ENCODE measurements at regions not wholly inside any gene's neighbourhood (a gene's known extent, or its start where the extent isn't known, plus 50 kb on each side); places are given as distances from the start of the nearest gene placed in this dataset.

- TF ChIP-seq CTCF (IDR thresholded peaks at IDR 0.05; ENCODE audit: low read depth, low read length, missing input control) (no peak), REST (IDR thresholded peaks at IDR 0.05) (no peak), SP1 (IDR thresholded peaks at IDR 0.05) (no peak), RAD21 (IDR thresholded peaks at IDR 0.05) (no peak), JUND (IDR thresholded peaks at IDR 0.05) (no peak), YY1 (IDR thresholded peaks at IDR 0.05) (no peak), TAF1 (conservative IDR thresholded peaks at IDR 0.05) (no peak), MAX (IDR thresholded peaks at IDR 0.05) (no peak), HNF4G (IDR thresholded peaks at IDR 0.05) (no peak), EGR1 (IDR thresholded peaks at IDR 0.05; ENCODE audit: low read depth in 2 of 2) (no peak), GABPA (IDR thresholded peaks at IDR 0.05 in 1 of 2, conservative IDR thresholded peaks at IDR 0.05 in 1 of 2) (no peak), RXRA (IDR thresholded peaks at IDR 0.05) (no peak)
- TF ChIP-seq, protein P1, sequence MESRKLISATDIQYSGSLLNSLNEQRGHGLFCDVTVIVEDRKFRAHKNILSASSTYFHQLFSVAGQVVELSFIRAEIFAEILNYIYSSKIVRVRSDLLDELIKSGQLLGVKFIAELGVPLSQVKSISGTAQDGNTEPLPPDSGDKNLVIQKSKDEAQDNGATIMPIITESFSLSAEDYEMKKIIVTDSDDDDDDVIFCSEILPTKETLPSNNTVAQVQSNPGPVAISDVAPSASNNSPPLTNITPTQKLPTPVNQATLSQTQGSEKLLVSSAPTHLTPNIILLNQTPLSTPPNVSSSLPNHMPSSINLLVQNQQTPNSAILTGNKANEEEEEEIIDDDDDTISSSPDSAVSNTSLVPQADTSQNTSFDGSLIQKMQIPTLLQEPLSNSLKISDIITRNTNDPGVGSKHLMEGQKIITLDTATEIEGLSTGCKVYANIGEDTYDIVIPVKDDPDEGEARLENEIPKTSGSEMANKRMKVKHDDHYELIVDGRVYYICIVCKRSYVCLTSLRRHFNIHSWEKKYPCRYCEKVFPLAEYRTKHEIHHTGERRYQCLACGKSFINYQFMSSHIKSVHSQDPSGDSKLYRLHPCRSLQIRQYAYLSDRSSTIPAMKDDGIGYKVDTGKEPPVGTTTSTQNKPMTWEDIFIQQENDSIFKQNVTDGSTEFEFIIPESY (IDR thresholded peaks at IDR 0.05), result no peak
Measured at GRCh38 chr11:81470446-81470845, 1263.2 kb downstream of the FAM181B start.

All from liver (tissue), 3 donors.